GM23338 (cell line): ENCODE measurements at regions not wholly inside any gene's neighbourhood (a gene's known extent, or its start where the extent isn't known, plus 50 kb on each side); places are given as distances from the start of the nearest gene placed in this dataset.

Experiments
- ATAC-seq: fragments of 200-7000 bp; cut with Tn5 transposase; 3 replicates; pipeline ENCODE4 v1.9.1; 2020
- DNase-seq: peaks from one replicate; pipeline ENCODE4 v3.0.0-alpha.2; 2015; ENCODE audit warnings: low spot score
- H2AFZ ChIP-seq: fragments of 200-600 bp; sonication (generic); 2 replicates; pipeline ENCODE4 v1.8.0; 2016; ENCODE audit warnings: antibody characterized with exemption, mild to moderate bottlenecking, moderate library complexity
- H3F3A ChIP-seq: fragments of 200-600 bp; sonication (generic); replicated peaks from 2 replicates; pipeline ENCODE4 v1.8.0; 2017; ENCODE audit warnings: antibody characterized with exemption, mixed run types, low read depth
- H3K27ac ChIP-seq: fragments of 200-600 bp; sonication (generic); 2 replicates; pipeline ENCODE4 v1.6.1; 2016; ENCODE audit warnings: low read depth
- H3K27me3 ChIP-seq: fragments of 200-600 bp; sonication (generic); 2 replicates; pipeline ENCODE4 v1.8.0; 2016; ENCODE audit warnings: mild to moderate bottlenecking, mixed run types, moderate library complexity; ENCODE audit not compliant: insufficient read depth
- H3K36me3 ChIP-seq: fragments of 200-600 bp; sonication (generic); 2 replicates; pipeline ENCODE4 v1.8.0; 2016; ENCODE audit warnings: mild to moderate bottlenecking; ENCODE audit not compliant: insufficient read depth
- H3K4me1 ChIP-seq: fragments of 200-600 bp; sonication (generic); 2 replicates; pipeline ENCODE4 v1.8.0; 2016; ENCODE audit warnings: mild to moderate bottlenecking, moderate library complexity; ENCODE audit not compliant: insufficient read depth
- H3K4me2 ChIP-seq: fragments of 200-600 bp; sonication (generic); 2 replicates; pipeline ENCODE4 v1.7.1; 2017; ENCODE audit warnings: mixed run types
- H3K4me3 ChIP-seq: fragments of 200-600 bp; sonication (generic); 2 replicates; pipeline ENCODE4 v1.6.1; 2016; ENCODE audit warnings: mixed run types
- H3K79me2 ChIP-seq: fragments of 200-600 bp; sonication (generic); replicated peaks from 2 replicates; pipeline ENCODE4 v1.8.0; 2017; ENCODE audit warnings: mild to moderate bottlenecking; ENCODE audit not compliant: insufficient read depth
- H3K9me2 ChIP-seq: fragments of 200-600 bp; sonication (generic); 2 replicates; pipeline ENCODE4 v1.8.0; 2017; ENCODE audit not compliant: insufficient read depth
- H4K20me1 ChIP-seq: fragments of 200-600 bp; sonication (generic); replicated peaks from 2 replicates; pipeline ENCODE4 v1.8.0; 2017; ENCODE audit warnings: mild to moderate bottlenecking; ENCODE audit not compliant: insufficient read depth
- H3K27ac Mint-ChIP-seq: 2 replicates; pipeline ENCODE4 v1.8.0; 2020; ENCODE audit warnings: inconsistent platforms, mild to moderate bottlenecking, moderate library complexity, mixed read lengths
- H3K27me3 Mint-ChIP-seq: 3 replicates; pipeline ENCODE4 v1.8.0; 2022; ENCODE audit warnings: low read depth, mild to moderate bottlenecking, moderate library complexity, mixed read lengths, inconsistent platforms; ENCODE audit not compliant: insufficient read depth, poor library complexity
- H3K36me3 Mint-ChIP-seq: 3 replicates; pipeline ENCODE4 v1.8.0; 2021; ENCODE audit warnings: low read depth, mild to moderate bottlenecking, inconsistent platforms, moderate library complexity, mixed read lengths
- H3K4me1 Mint-ChIP-seq: 3 replicates; pipeline ENCODE4 v1.8.0; 2020; ENCODE audit warnings: mild to moderate bottlenecking, inconsistent platforms, mixed read lengths
- H3K4me3 Mint-ChIP-seq: 3 replicates; pipeline ENCODE4 v1.8.0; 2021; ENCODE audit warnings: moderate library complexity, mild to moderate bottlenecking, inconsistent platforms, mixed read lengths
- H3K9me3 Mint-ChIP-seq: 3 replicates; pipeline ENCODE4 v1.8.0; 2020; ENCODE audit warnings: moderate library complexity, mild to moderate bottlenecking, inconsistent platforms, mixed read lengths
- CREB1 ChIP-seq: fragments of 250-450 bp; sonication (Bioruptor Pico); IDR thresholded peaks from 2 replicates; pipeline ENCODE4 v1.5.0; 2020; ENCODE audit warnings: low read depth, mild to moderate bottlenecking, moderate library complexity
- ETS1 ChIP-seq: IDR thresholded peaks from 2 replicates; pipeline ENCODE4 v1.6.1; 2016; ENCODE audit warnings: antibody characterized with exemption
- EZH2 ChIP-seq: fragments of 200-600 bp; sonication (generic); IDR thresholded peaks from one replicate; pipeline ENCODE4 v1.8.0; 2017; ENCODE audit warnings: antibody characterized with exemption, mild to moderate bottlenecking, low read depth; ENCODE audit not compliant: unreplicated experiment
- EZH2phosphoT487 ChIP-seq: fragments of 200-600 bp; sonication (generic); IDR thresholded peaks from one replicate; pipeline ENCODE4 v1.8.1; 2018; ENCODE audit warnings: antibody characterized with exemption; ENCODE audit not compliant: unreplicated experiment
- JUNB ChIP-seq: IDR thresholded peaks from one replicate; pipeline ENCODE4 v1.6.1; 2016; ENCODE audit warnings: antibody characterized with exemption; ENCODE audit not compliant: unreplicated experiment
- NANOG ChIP-seq: IDR thresholded peaks from 2 replicates; pipeline ENCODE4 v1.6.1; 2016; ENCODE audit warnings: antibody characterized with exemption, borderline replicate concordance
- REST ChIP-seq: IDR thresholded peaks from one replicate; pipeline ENCODE4 v1.6.1; 2018; ENCODE audit warnings: antibody characterized with exemption; ENCODE audit not compliant: unreplicated experiment
- STAT1 ChIP-seq: IDR thresholded peaks from one replicate; pipeline ENCODE4 v1.6.1; 2016; ENCODE audit warnings: antibody characterized with exemption; ENCODE audit not compliant: unreplicated experiment
- ZNF114 ChIP-seq: fragments of 250-450 bp; sonication (Bioruptor Pico); IDR thresholded peaks from 2 replicates; pipeline ENCODE4 v1.5.0; 2020; ENCODE audit warnings: mild to moderate bottlenecking, moderate library complexity
- TF ChIP-seq, protein P1 (sequence below): fragments of 250-450 bp; sonication (Bioruptor Pico); IDR thresholded peaks from 2 replicates; pipeline ENCODE4 v1.5.0; 2020; ENCODE audit warnings: mild to moderate bottlenecking, moderate library complexity
- TF ChIP-seq, protein P2 (sequence below), 2 experiments: fragments of 200-600 bp in 1 of 2; sonication (generic) in 1 of 2; conservative IDR thresholded peaks; 2 replicates each; pipeline versions ENCODE4 v1.5.1 to v1.6.1; 2016 to 2017; ENCODE audit warnings: antibody characterized with exemption in 2 of 2, low read depth in 2 of 2, mild to moderate bottlenecking in 2 of 2, moderate library complexity in 1 of 2

DNA sequence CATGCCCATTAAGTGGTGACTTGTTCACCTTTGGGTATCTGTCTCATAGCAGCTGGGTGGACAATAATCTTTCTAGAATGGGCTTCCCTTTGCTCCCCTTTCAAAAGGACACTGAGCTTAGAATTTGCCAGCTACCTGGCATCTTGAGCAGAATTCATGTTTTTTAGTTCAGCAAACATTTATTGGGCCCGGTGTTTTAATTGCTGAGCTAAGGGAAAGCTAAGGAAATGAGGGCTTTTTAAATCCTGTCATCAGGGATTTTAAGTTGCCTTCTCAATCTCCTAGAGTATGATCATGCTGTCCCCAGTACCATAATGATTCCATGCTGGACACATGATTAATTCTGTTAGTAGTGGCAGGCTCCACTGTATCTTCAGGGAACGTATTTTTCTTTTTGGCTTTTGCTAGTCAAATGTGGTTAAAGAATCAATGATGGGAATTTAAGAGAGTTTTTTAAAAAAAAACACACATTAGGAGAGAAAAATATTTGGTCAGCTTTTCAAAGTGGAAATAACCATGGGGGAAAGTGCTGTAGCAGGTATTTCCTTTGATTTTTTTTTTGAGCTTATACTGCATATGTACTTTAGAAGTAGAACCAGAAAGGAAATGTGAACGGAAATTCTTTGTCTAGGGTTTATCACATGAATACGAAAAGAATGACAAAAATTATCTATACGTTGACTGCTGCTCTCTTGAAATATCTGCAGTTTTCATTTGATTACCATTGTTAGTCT, 208.9 kb downstream of the CLCN4 start (continued):
- TF ChIP-seq, protein P1, sequence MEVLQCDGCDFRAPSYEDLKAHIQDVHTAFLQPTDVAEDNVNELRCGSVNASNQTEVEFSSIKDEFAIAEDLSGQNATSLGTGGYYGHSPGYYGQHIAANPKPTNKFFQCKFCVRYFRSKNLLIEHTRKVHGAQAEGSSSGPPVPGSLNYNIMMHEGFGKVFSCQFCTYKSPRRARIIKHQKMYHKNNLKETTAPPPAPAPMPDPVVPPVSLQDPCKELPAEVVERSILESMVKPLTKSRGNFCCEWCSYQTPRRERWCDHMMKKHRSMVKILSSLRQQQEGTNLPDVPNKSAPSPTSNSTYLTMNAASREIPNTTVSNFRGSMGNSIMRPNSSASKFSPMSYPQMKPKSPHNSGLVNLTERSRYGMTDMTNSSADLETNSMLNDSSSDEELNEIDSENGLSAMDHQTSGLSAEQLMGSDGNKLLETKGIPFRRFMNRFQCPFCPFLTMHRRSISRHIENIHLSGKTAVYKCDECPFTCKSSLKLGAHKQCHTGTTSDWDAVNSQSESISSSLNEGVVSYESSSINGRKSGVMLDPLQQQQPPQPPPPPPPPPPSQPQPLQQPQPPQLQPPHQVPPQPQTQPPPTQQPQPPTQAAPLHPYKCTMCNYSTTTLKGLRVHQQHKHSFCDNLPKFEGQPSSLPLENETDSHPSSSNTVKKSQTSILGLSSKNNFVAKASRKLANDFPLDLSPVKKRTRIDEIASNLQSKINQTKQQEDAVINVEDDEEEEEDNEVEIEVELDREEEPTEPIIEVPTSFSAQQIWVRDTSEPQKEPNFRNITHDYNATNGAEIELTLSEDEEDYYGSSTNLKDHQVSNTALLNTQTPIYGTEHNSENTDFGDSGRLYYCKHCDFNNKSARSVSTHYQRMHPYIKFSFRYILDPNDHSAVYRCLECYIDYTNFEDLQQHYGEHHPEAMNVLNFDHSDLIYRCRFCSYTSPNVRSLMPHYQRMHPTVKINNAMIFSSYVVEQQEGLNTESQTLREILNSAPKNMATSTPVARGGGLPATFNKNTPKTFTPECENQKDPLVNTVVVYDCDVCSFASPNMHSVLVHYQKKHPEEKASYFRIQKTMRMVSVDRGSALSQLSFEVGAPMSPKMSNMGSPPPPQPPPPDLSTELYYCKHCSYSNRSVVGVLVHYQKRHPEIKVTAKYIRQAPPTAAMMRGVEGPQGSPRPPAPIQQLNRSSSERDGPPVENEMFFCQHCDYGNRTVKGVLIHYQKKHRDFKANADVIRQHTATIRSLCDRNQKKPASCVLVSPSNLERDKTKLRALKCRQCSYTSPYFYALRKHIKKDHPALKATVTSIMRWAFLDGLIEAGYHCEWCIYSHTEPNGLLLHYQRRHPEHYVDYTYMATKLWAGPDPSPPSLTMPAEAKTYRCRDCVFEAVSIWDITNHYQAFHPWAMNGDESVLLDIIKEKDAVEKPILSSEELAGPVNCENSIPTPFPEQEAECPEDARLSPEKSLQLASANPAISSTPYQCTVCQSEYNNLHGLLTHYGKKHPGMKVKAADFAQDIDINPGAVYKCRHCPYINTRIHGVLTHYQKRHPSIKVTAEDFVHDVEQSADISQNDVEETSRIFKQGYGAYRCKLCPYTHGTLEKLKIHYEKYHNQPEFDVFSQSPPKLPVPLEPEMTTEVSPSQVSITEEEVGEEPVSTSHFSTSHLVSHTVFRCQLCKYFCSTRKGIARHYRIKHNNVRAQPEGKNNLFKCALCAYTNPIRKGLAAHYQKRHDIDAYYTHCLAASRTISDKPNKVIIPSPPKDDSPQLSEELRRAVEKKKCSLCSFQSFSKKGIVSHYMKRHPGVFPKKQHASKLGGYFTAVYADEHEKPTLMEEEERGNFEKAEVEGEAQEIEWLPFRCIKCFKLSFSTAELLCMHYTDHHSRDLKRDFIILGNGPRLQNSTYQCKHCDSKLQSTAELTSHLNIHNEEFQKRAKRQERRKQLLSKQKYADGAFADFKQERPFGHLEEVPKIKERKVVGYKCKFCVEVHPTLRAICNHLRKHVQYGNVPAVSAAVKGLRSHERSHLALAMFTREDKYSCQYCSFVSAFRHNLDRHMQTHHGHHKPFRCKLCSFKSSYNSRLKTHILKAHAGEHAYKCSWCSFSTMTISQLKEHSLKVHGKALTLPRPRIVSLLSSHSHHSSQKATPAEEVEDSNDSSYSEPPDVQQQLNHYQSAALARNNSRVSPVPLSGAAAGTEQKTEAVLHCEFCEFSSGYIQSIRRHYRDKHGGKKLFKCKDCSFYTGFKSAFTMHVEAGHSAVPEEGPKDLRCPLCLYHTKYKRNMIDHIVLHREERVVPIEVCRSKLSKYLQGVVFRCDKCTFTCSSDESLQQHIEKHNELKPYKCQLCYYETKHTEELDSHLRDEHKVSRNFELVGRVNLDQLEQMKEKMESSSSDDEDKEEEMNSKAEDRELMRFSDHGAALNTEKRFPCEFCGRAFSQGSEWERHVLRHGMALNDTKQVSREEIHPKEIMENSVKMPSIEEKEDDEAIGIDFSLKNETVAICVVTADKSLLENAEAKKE (CRISPR knock-in tag) = no peak
- TF ChIP-seq STAT1 = no peak
- TF ChIP-seq CREB1 (CRISPR knock-in tag) = no peak
- TF ChIP-seq JUNB = no peak

DNA sequence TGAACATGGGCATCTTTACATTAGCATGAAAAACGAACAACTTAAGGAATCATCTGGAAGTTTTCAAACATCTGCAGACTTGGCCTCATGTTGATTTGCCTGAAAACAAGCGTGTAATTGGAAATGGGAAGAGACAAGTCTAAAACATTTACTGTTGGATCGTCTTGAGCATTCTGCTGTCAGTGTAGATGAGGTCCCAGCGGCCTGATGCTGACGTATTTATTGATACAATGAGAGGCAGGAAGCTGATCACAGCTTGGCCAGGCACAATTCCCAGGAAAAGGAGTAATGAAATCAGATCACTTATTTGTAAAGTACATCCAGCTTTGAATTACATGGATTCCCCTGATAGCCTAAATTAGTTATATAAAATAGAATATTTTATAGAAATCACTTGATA, 210.6 kb downstream of the CLCN4 start:
- no peaks in the 10 kb centered on the region for H3K9me2 ChIP-seq
- no peaks in the 10 kb centered on the region for H3F3A ChIP-seq
- H3K4me3 ChIP-seq = no peak overlapping the region
- no peaks in the 10 kb centered on the region for H4K20me1 ChIP-seq
- Mint-ChIP-seq H3K4me1 (no peaks in the 10 kb centered on the region), H3K36me3 (peaks cover 3% of the 10 kb centered on the region; the same call in 1 of the 3 replicates), H3K9me3 (no peaks in the 10 kb centered on the region; the same call in 2 of the 3 replicates), H3K27me3 (no peaks in the 10 kb centered on the region), H3K27ac (no peak overlapping the region), H3K4me3 (no peak overlapping the region)
- H3K27ac ChIP-seq = no peak overlapping the region
- ATAC-seq (no peak), DNase-seq (no peak)
- H3K79me2 ChIP-seq = no peaks in the 10 kb centered on the region
- no peaks in the 10 kb centered on the region for H3K27me3 ChIP-seq
- no peak overlapping the region for H2AFZ ChIP-seq
- no peak overlapping the region for H3K4me2 ChIP-seq
- no peaks in the 10 kb centered on the region for H3K4me1 ChIP-seq
- no peaks in the 10 kb centered on the region for H3K36me3 ChIP-seq
- TF ChIP-seq REST (no peak), ZNF114 (no peak), EZH2phosphoT487 (no peak), JUNB (no peak), ETS1 (no peak), STAT1 (no peak), NANOG (no peak), CREB1 (CRISPR knock-in tag) (no peak), EZH2 (no peak)
- TF ChIP-seq, protein P2, sequence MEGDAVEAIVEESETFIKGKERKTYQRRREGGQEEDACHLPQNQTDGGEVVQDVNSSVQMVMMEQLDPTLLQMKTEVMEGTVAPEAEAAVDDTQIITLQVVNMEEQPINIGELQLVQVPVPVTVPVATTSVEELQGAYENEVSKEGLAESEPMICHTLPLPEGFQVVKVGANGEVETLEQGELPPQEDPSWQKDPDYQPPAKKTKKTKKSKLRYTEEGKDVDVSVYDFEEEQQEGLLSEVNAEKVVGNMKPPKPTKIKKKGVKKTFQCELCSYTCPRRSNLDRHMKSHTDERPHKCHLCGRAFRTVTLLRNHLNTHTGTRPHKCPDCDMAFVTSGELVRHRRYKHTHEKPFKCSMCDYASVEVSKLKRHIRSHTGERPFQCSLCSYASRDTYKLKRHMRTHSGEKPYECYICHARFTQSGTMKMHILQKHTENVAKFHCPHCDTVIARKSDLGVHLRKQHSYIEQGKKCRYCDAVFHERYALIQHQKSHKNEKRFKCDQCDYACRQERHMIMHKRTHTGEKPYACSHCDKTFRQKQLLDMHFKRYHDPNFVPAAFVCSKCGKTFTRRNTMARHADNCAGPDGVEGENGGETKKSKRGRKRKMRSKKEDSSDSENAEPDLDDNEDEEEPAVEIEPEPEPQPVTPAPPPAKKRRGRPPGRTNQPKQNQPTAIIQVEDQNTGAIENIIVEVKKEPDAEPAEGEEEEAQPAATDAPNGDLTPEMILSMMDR (conservative IDR thresholded peaks at IDR 0.05; ENCODE audit: low read depth in 2 of 2) = no peak
